SU-DHL-6 (cell line): ENCODE measurements at regions not wholly inside any gene's neighbourhood (a gene's known extent, or its start where the extent isn't known, plus 50 kb on each side); places are given as distances from the start of the nearest gene placed in this dataset.

ENCODE experiments used
- EZH2phosphoT487 ChIP-seq: fragments of 200-600 bp; sonication (generic), shearing (Covaris generic); conservative IDR thresholded peaks from 2 replicates; pipeline ENCODE4 v1.6.1; 2018; ENCODE audit warnings: mild to moderate bottlenecking, antibody characterized with exemption, low read length, moderate library complexity, mixed read lengths
- TF ChIP-seq, protein P1 (sequence below): fragments of 200-600 bp; sonication (generic); IDR thresholded peaks from one replicate; pipeline ENCODE4 v1.5.1; 2017; ENCODE audit warnings: antibody characterized with exemption, mild to moderate bottlenecking, low read length, moderate library complexity; ENCODE audit not compliant: insufficient read depth, poor library complexity, severe bottlenecking

- no peak for TF ChIP-seq EZH2phosphoT487
- TF ChIP-seq, protein P1, sequence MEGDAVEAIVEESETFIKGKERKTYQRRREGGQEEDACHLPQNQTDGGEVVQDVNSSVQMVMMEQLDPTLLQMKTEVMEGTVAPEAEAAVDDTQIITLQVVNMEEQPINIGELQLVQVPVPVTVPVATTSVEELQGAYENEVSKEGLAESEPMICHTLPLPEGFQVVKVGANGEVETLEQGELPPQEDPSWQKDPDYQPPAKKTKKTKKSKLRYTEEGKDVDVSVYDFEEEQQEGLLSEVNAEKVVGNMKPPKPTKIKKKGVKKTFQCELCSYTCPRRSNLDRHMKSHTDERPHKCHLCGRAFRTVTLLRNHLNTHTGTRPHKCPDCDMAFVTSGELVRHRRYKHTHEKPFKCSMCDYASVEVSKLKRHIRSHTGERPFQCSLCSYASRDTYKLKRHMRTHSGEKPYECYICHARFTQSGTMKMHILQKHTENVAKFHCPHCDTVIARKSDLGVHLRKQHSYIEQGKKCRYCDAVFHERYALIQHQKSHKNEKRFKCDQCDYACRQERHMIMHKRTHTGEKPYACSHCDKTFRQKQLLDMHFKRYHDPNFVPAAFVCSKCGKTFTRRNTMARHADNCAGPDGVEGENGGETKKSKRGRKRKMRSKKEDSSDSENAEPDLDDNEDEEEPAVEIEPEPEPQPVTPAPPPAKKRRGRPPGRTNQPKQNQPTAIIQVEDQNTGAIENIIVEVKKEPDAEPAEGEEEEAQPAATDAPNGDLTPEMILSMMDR = no peak
Observed at GRCh38 chr5:93925321-93925720, 183.9 kb upstream of the POU5F2 start.
